Testis (tissue), 2 donors: ENCODE measurements at regions not wholly inside any gene's neighbourhood (a gene's known extent, or its start where the extent isn't known, plus 50 kb on each side); places are given as distances from the start of the nearest gene placed in this dataset.

Experiments used
- CTCF ChIP-seq, 3 experiments: fragments of 450-650 bp in 2 of 3; fragments of 200-600 bp in 1 of 3; sonication (generic) in 1 of 3; IDR thresholded peaks; one replicate each; pipeline ENCODE4 v1.5.1; 2016 to 2019; ENCODE audit warnings: antibody characterized with exemption in 3 of 3, mild to moderate bottlenecking in 2 of 3, moderate library complexity in 1 of 3
- POLR2A ChIP-seq: fragments of 450-650 bp; IDR thresholded peaks from one replicate; pipeline ENCODE4 v1.6.1; 2017; ENCODE audit warnings: antibody characterized with exemption, mild to moderate bottlenecking, moderate library complexity

GRCh38 chr6:74606582-74607071 lies 599.2 kb downstream of the COL12A1 start:
- no peak for TF ChIP-seq CTCF (IDR thresholded peaks at IDR 0.05)
- TF ChIP-seq POLR2A = no peak
